22Rv1 (cell line): ENCODE measurements at regions not wholly inside any gene's neighbourhood (a gene's known extent, or its start where the extent isn't known, plus 50 kb on each side); places are given as distances from the start of the nearest gene placed in this dataset.
"Not testable (repeated sequence)": the region's sequence is repeated elsewhere in the genome, so short reads cannot be mapped to it uniquely, and the experiment has no call there.

Experiments
- H3K27ac ChIP-seq: fragments of 450-650 bp; 2 replicates; pipeline ENCODE4 v1.5.1; 2017
- ZFX ChIP-seq: fragments of 450-650 bp; IDR thresholded peaks from 2 replicates; pipeline ENCODE4 v1.6.1; 2017; ENCODE audit warnings: antibody characterized with exemption, borderline replicate concordance
- TF ChIP-seq, protein P1 (sequence below): fragments of 450-650 bp; IDR thresholded peaks from 2 replicates; pipeline ENCODE4 v1.5.1; 2017; ENCODE audit warnings: mild to moderate bottlenecking

DNA sequence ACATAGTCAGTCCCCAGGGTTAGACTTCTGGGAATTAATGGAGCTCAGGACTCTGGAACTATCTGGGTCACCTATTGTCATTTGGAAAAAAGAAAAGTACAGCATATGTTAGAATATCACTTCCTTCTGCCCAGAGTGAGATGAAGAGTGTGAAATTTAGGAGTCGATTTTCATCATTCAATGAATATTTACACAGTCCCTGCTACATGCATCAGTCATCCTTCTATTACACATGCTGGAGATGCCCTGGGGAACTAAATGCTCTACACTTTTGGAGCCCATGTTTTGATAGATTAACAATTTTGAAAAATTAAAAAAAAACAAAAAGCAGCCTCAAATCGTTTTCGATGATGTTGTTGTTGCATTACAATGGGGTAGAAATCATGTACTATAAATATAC, 315.4 kb downstream of the ALDH8A1 start:
- no peak overlapping the region for H3K27ac ChIP-seq
- TF ChIP-seq, protein P1, sequence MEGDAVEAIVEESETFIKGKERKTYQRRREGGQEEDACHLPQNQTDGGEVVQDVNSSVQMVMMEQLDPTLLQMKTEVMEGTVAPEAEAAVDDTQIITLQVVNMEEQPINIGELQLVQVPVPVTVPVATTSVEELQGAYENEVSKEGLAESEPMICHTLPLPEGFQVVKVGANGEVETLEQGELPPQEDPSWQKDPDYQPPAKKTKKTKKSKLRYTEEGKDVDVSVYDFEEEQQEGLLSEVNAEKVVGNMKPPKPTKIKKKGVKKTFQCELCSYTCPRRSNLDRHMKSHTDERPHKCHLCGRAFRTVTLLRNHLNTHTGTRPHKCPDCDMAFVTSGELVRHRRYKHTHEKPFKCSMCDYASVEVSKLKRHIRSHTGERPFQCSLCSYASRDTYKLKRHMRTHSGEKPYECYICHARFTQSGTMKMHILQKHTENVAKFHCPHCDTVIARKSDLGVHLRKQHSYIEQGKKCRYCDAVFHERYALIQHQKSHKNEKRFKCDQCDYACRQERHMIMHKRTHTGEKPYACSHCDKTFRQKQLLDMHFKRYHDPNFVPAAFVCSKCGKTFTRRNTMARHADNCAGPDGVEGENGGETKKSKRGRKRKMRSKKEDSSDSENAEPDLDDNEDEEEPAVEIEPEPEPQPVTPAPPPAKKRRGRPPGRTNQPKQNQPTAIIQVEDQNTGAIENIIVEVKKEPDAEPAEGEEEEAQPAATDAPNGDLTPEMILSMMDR: no peak
- no peak for TF ChIP-seq ZFX

DNA sequence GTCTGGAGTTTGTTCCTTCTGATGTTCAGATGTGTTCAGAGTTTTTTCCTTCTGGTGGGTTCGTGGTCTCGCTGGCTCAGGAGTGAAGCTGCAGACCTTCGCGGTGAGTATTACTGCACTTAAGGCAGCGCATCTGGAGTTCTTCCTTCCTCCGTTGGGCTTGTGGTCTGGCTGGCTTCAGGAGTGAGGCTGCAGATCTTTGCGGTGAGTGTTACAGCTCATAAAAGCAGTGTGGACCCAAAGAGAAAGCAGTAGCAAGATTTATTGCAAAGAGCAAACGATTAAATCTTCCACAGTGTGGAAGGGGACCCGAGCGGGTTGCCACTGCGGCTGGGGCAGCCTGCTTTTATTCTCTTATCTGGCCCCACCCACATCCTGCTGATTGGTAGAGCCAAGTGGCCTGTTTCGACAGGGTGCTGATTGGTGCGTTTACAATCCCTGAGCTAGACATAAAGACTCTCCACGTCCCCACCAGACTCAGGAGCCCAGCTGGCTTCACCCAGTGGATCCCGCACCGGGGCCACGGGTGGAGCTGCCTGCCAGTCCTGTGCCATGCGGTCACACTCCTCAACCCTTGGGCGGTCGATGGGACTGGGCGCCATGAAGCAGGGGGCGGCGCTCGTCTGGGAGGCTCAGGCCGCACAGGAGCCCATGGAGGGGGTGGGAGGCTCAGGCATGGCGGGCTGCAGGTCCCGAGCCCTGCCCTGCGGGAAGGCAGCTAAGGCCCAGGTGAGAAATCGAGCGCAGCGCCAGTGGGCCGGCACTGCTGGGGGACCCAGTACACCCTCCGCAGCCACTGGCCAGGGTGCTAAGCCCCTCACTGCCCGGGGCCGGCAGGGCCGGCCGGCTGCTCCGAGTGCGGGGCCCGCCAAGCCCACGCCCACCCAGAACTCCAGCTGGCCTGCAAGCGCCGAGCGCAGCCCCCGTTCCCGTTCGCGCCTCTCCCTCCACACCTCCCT, 315.3 kb upstream of the SGK1 start:
- not testable (repeated sequence) for H3K27ac ChIP-seq

DNA sequence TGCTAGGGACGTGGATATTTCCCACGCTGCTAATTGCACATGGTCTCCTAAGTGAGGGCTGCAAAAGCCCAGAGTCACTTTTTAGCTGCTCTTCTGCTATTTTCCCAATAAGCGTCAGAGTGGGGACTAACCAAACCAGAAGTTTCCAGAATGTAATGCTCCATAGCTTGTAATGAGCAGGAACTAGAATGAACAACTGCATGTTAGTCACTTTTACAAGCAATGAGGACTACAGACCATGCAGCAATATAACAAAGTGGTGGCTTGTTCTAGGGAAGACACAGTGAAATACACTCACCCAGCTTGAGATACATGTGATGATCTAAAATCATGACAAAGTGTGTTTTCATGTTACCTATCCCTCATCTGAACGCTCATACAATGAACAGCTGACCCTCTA, 314.1 kb upstream of the SGK1 start:
- TF ChIP-seq, protein P1: no peak
- no peak for TF ChIP-seq ZFX
- no peak overlapping the region for H3K27ac ChIP-seq

DNA sequence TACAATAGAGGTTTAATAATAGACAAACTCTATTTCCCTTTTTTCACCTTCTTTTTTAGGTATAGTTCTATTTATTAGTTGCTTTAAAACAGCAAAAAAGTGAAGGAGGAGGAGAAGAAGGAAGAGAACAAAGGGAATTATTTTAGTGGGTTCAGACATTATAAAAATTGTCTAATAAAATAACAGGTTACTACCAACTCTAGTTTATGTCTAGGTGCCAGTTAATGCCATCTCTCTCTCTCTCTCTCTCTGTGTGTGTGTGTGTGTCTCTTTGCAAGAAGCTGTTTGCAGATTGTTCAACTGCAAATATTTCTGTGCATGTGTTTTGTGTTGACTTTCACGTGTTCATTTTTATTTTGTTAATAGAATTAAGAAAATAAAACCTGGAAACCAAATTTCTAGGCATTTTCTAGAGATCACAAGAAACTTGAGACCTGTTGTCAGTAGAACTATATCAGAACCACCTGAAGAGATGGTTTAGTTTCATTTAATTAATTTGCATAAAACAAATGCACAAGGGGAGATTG, 313.5 kb upstream of the SGK1 start:
- no peak for TF ChIP-seq ZFX
- TF ChIP-seq, protein P1: no peak

DNA sequence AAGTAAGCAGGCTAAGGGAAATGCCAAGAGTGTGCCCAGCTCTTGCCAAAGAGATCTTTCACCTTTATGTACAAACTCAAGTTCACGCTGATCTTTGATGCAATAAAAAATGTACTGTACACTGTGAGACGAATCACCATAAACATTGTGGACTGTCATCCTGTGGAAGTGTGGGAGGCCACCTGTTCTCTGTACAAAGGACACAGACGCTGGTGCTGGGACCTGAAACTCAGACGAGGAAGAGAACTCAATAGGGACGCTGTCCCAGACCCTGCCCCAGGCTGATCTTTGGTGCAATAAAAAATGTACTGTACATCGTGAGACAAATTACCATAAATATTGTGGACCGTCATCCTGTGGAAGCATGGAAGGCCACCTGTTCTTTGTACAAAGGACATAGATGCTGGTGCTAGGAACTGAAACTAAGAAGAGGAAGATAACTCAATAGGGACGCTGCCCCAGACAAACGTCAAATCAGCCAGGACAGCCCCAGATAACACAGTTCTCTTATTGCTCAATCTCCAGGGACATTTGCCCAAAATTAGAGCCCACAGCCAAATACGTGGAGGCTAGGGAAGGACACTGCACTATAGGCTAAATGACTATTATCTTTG, 312.7 kb upstream of the SGK1 start:
- no peak for TF ChIP-seq ZFX
- TF ChIP-seq, protein P1: no peak
- H3K27ac ChIP-seq: no peak overlapping the region

More for the DNA sequence above, 313.5 kb upstream of the SGK1 start:
- H3K27ac ChIP-seq: no peak overlapping the region

DNA sequence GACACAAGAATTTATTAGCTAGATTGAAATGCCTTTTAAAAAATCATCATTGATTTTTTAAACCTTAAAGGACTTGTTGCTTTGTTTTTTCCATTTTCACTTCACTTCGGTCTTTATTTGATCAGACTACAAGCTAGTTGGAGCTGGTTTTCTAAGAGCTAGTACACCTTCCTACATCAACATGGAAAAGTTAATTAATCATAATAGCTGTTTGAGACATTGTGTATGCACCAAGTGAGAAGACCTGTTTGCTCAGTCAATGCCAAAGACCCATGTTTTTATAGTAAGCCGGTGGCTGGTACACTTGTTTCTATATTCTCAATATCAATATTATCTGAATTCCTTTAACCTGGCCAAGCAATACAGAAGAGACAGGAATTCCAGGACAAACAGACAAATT, 310.2 kb upstream of the SGK1 start:
- TF ChIP-seq, protein P1: no peak
- no peak for TF ChIP-seq ZFX
- no peak overlapping the region for H3K27ac ChIP-seq

DNA sequence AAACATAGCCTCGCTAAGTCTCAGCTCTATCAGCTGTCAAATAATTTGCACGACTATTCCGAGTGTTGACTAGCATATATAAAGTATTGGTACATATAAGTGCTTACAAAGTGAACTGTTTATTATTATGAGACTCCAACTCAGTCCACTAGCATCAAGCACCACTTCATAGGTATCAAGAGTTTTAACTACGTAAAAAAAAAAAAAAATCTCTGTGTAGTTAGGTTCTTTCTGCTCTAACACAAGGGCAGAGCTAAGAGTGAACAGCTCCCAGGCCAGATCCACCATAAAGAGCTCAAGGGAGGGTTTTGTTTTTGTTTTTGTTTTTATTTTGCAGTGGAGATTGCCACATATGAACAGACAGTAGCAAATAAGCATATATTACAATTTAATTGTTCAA, 309.8 kb upstream of the SGK1 start:
- H3K27ac ChIP-seq: no peak overlapping the region
- TF ChIP-seq, protein P1: no peak
- no peak for TF ChIP-seq ZFX
